ENCODE measurements at regions not wholly inside any gene's neighbourhood (a gene's known extent, or its start where the extent isn't known, plus 50 kb on each side); places are given as distances from the start of the nearest gene placed in this dataset.

DNA sequence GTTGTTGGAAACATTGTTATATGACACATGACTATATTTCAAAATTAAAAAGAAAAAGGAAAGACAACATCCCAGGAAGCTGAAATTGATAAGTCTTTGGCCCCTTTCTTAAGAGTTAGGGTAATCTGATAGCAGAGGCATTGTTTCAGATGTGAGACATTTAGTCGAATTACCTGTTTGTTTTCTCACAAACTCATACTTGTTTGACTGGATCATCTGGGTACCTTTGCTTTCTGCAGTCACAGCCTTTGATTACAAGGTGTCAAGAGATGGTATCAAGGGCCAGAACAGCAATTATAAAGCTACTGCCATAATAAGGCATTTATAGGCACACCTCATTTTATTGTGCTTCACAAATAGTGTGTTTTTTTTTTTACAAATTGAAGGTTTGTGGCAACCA lies 136.3 kb downstream of the DUSP10 start:
- no peak for DNase-seq

DNA sequence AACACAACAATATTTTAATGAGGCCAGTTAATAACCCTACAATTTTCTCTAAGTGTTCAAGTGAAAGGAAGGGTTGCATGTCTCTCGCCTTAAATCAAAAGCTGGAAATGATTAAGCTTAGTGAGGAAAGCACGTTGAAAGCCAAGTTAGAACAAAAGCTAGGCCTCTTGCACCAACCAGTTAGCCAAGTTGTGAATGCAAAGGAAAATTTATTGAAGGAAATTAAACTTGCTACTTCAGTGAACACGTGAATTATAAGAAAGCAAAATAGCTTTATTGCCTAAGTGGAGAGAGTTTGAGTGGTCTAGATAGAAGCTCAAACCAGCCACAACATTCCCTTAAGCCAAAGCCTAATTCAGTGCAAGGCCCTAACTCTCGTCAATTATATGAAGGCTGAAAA lies 135.6 kb downstream of the DUSP10 start:
- no peak for DNase-seq

DNA sequence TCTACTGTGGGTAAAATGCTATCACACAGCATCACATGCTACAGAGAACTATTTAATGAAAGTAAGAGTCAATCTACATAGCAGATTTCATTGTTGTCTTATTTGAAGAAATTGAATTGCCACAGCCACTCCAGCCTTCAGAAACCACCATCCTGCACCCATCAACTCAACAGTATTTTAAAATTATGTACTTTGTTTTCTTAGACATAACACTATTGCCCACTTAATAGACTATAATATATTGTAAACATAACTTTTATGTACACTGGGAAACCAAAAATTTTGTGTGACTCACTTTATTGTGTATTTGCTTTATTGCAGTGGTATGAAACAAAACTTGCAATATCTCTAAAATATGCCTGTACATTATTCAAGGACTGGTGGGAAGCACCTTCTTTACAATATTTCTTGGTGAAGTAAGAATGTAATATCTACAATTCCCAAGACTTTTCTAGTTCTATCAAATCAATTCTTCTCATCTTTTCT lies 133.0 kb downstream of the DUSP10 start:
- DNase-seq: no peak

DNA sequence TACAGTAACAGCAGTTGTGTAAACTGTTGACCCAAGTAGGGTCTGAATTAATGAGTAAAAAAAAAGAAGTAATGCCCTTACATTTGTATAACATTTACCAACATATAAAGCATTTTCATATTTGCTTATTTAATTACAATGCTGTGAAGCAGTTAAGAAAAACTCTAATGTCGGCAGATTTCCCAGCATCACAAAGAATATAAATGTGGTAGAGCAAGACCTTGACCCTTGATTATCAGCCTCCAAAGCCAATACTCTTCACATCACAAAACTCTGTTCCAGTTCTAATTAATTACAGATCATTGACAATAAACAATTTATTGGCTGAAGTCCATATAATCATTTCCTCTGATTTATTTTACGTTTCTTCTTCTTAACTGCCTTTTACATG lies 130.2 kb downstream of the DUSP10 start:
- DNase-seq: no peak

DNA sequence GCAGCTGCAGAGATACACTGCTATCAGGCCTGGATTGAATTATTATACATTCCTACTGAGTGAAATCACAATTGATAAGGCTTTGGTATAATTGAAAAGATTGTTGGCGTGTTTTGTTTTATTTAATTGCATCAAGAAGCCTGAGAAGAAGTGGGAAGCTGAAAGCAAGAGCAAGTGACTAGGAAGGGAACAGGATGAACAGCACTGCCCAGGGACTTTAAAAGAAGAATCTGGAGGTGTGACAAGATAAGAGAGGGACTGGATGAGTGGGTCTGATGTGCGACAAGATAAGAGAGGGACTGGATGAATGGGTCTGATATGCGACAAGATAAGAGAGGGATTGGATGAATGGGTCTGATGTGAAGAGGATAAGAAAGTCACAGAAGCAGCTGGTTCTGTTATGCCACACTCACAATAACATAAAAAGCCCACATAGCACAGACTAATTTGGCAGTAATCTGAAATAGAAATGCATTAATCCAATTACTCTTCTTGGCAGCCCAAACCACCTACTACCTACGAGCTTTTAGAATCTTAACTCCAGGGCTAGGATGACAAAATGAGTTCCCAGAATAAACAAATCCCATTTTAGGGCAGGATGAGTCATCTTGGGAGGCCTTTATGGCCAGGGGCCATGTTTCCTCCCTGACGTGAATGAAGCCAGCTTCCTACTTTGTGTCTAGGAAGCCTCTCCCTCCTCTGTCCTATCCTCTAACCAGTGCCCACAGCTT lies 129.7 kb downstream of the DUSP10 start:
- no peak for DNase-seq

DNA sequence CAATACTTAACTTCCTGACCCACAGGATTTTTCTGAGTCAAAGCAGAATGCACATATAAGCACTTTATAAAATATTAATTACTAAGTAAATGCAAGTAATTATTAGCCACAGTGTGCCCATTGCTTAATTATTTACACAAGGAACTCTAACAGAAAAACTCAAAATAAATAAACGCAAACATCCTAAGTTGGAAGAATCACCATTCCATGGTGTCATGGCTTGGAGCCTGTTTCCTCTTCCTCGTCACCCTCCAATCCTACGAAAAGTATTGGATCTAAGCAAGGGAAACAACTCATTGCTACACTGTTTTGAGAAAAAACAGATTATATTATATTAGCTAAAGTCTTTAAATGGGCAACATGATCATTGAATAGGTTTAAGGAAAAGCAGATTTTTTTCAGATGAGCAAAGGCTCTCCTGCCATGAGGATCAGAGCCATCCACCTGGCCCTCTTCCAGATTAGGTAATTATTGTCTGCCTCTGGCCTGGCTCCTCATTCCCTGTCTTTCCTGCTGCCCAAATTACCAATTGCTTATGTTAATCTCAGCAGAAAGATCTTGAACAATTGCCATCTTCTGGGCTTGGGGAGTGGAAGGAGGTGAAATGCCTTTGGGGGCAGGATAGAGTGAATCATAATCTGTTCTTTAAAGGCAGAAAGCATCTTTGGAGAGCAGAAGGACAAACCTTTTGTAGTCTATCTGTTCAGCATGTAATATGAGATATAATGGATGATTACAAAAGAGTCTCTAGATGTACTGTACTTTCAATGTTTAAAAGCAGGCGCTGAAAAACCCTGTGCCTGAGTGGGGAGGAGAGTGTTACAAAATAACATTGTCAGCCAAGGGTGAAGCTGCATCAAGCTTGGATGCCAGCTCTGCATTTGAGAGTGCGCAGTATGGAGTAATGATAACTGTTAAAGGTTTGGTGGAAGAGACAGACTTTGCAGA lies 121.2 kb downstream of the DUSP10 start:
- peak; percentile 25 for DNase-seq

DNA sequence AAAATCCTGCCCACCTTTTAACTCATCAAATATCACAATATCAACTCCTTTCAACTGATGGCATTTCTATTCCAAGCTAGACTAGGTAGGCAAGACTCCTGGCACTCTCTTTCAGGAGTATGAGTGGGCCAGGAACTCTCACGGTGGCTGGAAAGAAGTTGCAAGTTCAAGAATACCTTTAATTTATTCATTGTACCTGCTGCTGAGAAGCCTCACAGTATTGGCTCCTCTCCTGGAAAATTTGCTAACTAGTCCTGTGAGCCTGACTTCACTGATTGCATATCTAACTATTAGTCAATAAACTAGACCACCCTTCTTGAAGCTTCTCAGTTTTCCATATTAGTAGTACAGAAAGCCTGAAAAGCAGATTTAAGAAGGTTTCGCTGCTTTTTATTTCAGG lies 120.2 kb downstream of the DUSP10 start:
- DNase-seq: no peak

DNA sequence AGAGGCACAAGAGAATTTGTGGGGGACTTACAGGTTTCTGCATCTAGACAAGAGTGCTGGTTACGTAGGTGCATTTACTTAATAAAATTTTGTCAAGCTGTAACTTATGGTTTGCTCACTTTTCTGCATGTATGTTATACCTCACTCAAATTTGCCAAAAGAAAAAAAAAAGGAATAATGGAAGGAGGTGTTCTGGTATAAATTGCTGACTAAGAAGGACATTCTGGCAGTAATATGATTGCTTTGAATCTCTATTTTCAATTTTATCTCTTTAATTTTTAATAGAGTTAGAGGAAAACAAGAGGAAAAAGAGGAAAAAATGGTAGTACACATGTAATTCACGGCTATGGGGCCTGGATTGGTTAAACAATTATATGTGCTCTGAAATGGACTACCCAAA lies 119.5 kb downstream of the DUSP10 start:
- DNase-seq: no peak

DNA sequence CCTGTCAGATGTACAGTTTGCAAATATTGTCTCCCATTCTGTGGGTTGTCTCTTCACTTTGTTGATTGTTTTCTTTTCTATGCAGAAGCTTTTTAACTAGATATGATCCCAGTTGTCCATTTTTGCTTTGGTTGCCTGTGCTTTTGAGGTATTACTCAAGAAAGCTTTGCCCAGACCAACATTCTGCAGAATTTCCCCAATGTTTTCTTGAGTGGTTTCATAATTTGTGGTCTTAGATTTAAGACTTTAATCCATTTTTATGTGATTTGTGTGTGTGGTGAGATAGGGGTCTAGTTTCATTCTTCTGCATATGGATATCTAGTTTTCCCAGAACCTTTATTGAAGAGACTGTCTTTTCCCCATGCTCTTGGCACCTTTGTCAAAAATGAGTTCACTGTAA lies 116.9 kb downstream of the DUSP10 start:
- DNase-seq: no peak

DNA sequence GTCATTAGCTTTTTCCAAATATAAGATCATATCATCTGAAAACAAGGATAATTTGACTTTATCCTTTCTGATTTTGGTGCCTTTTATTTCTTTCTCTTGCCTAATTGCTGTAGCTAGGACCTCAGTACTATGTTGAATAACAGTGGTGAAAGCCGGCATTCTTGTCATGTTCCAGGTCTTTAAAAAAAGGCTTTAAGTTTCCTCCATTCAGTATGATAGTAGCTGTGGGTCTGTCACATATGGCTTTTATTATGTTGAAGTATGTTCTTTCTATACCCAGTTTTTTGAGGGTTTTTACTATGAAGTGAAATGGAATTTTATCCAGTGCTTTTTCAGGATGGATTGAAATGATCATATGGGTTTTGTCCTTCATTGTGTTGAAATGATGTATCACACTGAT lies 115.8 kb downstream of the DUSP10 start:
- no peak for DNase-seq

DNA sequence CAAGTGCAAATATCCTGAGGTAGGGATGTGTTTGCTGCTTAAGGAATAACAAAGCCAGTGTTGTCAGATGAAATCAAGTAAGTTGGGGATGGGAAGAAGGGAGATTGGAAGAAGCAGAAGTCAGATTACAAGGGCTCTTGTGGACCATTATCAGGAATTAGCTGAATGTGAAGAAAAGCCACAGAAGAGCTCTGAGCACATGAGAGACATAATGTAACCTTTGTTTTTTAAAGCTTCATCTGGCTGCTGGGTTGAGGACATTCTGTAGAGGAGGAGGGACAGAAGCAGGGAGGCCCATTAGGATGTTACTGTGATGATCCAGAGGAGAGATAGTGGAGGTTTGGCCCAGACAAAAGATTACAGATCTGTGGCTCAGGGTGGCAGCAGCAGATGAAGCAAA lies 111.7 kb downstream of the DUSP10 start:
- DNase-seq: no peak

DNA sequence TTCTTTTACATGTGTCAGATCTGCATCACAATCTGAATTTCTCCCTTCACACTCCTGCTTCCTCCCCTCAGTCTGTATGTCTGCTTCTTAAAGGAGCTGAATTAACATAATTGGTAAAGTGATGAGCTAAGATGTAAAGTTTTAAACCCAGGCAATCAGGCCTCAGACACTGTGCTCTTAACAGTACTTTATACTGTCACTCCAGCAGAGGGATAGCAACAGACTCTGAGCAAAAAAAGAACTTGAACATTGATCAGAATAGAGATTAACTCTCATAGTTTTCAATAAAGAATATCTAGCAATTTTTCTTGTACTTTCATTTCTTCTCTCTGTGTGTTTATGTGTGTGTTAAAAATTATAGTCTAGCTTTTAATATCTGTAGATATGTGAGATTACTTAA lies 110.3 kb downstream of the DUSP10 start:
- DNase-seq: no peak

DNA sequence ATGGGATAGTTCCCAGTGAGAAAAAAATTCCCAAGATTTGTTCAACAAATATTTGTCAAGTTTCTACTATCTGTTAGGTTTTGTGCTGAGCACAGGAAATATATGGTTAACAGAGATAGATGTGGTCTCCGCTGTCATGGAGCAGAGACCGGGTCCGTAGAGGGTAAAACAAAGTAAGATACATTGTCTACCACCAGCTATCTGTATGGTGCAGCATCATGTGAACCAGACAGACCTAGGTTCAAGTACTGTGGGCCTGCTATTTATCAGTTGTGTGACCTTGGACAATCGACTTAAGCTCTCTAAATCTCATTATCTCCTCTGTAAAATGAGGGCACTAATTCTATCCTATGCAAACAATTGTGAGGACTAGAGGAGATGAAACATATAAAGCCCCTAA lies 109.8 kb downstream of the DUSP10 start:
- no peak for DNase-seq

DNA sequence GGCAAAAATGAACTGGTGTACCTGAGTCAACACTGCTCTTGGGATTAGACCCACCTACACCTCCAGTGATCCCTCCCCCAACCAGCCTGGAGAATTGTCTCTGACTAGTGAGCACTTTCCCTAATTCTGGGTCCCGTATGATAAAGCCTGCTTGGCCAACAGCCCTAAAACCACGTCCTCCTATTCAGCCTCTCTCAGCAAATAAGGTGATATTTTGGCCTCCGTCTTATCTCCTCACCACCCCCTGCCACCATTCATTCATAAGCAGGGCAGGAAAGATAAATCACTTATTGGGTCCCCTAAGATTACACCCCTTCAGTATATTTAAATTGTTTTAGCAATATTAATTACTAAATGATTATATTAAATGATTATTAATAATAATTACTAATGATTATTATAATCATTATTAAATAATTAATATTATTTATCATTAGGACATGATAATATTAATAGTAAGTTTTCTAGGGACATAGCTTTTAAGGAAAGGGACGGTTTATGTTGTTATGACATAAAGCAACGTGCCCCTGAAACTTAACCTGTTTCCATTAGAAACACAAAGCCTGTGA lies 108.0 kb downstream of the DUSP10 start:
- DNase-seq: no peak

DNA sequence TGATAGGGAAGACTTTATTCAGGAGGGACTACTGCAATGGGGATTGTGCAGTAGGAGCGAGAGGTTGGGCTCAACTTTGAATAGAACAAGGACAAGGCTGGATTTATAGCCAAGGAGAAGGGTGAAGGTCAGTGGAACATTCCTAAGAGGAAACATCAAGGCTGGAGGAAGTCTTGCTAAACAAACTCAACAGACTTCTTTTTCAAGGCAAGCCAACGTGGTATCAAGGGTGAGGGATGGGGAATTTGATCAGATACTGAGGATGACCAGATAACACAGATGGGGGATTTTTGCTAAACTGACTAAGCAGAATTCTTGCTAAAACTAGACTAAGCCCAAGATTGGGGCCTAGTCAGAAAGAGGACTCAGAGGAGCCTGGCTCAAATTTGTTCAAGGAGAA lies 107.3 kb downstream of the DUSP10 start:
- no peak for DNase-seq

DNA sequence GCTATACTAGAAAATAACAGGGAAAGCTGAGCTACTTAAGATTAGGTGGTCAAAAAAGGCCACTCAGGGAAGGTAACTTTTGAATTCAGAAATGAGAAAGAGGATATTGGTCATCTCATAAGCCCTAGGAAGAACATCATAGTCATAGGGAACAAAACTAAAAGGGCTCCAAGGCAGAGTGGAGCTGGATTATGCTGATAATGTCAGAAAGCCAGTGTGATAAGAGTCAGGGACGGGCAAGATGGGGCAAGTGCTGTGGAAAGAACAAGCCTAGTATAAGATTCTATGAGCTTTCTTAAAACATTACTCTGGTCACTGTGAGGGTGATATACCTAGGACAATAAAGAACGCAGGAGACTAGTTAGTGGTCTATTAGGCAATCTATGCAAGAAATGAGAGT lies 106.6 kb downstream of the DUSP10 start:
- DNase-seq: no peak

DNA sequence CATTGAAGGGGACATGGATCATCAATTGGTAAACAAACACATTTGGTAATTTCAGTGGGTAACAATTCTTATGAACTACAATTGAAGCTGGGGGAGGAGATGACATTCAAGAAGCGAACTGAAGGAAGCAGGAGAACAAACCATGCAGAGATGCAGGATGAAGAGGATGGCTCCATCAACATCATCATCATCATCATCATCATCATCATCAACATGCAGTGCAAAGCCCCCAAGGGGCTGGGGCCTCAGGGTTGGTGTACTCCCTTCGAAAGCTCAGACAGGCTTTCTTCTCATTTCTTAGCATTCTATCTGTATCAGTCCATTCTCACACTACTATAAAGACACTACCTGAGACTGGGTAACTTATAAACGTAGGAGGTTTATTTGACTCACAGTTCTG lies 105.8 kb downstream of the DUSP10 start:
- no peak for DNase-seq

DNA sequence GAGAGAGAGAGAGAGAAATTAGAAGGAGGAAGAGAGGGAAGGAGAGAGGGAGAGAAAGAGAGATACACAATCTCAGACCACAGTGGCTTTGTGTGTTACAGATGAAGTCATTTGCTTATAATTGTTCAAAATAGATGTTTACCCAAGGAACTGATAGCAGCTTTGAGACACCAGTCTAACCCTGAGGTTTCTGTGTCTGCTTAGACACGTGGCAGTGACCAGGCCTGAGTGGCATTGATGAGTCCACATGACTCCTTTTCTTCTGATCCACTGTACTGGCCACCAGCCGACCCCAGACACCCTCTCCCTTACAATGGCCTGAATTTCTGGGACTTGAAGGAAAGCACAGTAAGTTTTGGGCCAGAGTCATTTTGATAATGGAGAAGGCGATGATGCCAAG lies 104.9 kb downstream of the DUSP10 start:
- no peak for DNase-seq

DNA sequence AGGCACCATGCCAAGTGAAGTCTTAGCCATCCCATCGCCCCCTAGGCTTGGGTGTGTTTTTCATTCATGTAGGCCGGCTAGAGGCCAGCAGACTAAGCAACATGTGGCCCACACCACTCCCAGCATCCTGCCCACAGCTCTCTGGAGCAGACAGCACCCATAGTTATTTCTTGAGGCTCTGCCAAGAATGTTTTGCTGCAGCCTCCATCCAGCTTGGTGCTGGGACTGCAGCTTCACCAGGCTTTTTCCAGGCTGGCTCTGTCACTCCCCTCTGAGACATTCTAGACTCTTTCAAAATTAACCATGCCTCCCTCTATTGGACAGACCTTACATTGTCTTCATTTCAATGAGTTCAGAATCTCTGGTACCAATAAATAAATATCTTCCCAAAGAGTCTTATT lies 104.2 kb downstream of the DUSP10 start:
- no peak for DNase-seq

DNA sequence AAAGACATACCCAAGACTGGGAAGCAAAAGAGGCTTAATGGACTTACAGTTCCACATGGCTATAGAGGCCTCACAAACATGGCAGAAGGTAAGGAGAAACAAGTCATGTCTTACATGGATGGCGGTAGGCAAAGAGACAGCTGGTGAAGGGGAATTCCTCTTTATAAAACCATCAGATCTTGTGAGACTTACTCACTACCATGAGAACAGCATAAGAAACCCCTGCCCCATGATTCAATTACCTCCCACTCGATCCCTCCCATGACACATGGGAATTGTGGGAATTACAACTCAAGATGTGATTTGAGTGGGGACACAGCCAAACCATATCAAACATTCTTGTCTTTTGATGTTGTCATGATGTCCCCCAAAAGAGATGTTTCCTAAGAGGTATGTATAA lies 103.3 kb downstream of the DUSP10 start:
- no peak for DNase-seq

DNA sequence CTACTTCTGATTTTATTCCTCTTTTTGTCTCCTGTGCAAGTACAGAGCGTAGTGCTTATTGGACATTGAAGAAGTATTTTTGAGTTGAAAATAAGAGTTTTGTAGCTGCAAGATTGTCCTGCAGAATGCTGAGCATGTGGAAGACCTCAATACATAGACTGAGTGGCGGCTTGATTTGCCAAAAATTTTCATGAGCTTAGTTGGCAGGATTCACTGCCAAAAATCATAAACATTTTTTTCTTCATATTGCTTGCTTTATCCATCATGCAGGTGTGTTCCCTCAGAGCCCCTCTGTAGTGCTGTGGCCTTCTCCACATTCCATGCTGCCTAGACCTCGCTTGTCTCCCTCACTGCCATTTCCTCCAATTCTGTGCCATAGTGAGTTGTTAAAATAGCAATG lies 100.1 kb downstream of the DUSP10 start:
- DNase-seq: no peak

DNA sequence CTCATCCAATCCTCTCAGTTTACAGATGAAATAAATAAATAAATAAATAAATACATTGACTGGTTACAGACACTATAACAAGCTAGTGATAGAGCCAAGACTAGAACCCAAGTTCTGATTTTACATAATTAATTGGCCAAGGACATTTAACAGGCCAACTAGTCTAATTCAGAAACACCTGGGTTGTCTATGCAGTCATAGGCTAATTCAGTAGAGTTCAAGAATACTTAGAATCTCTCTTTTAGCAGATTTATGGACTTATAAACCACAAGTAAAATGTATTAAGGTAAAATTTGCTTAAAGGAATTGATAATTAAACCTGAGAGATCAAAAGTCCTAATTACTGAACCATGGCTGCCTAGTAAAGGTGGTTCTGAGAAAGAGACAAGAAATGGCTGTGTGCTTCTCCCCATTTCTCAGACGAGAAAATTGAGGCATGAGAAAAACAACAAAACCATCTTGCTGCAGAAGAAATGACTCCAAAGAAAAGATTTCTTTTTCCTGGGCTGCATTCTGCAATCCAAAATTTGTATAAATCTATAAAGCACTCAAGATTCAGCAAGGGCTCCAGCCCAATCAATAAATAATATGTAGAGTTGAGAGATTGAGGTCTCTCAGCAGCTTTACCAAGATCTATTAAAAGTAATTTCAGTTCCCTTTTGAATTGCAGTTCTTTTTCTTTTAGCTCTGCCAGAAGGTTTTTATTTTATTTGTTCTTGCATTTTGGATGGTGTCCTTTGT lies 98.3 kb downstream of the DUSP10 start:
- no peak for DNase-seq

DNA sequence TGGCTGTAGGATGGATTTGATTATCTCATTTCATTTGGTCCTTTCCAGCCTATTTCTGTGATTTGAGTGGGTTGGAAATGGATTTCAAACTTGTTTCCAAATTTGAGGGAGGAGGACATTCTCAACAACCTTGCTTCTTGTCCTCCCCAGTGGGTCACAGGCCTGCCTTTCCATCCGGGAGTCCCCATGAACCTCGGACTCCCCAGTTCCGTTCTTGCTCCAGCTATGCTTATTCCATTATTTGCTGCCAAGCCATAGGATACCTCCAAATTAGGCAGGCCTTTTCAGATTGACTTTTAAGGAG lies 97.8 kb downstream of the DUSP10 start:
- DNase-seq: no peak

All from NCI-H1694 (cell line).